PC-3 (cell line): ENCODE measurements at regions not wholly inside any gene's neighbourhood (a gene's known extent, or its start where the extent isn't known, plus 50 kb on each side); places are given as distances from the start of the nearest gene placed in this dataset.

Experiments
- EZH2 ChIP-seq: fragments of 300-600 bp; sonication (generic); IDR thresholded peaks from one replicate; pipeline ENCODE4 v1.6.1; 2017; ENCODE audit warnings: antibody characterized with exemption, mild to moderate bottlenecking, low read length; ENCODE audit not compliant: unreplicated experiment
- TF ChIP-seq, protein P1 (sequence below): fragments of 300-600 bp; sonication (generic); conservative IDR thresholded peaks from 2 replicates; pipeline ENCODE4 v1.5.1; 2017; ENCODE audit warnings: antibody characterized with exemption, low read depth, mild to moderate bottlenecking, low read length

DNA sequence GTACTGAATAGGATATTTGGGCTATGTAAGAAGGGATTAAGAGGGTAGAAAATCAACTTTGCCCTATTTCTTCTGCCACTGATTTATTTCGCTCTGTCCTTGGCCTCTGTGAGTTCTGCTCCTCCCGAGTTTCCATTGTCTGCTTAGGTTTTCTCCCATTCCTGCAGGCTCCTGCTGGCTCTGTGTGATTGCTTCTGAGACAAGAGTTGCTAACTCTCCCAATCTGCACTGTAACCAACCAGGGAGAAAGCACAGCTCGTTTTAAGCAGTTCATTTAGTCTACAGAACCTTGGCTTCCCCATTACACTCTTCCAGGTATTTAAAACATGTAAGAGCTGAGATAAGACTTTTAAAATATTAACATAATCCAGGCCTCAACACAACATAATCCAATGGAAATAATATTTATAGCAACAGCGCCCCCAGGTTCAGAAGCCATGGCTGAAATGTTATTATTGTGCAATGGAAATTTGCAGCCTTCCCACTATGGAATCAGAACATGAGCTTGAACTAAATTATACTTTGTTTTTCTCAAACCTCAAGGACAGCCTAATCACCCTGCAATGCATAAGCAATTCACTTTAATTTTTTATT is 203.5 kb downstream of the ERCC6L2 start:
- TF ChIP-seq, protein P1, sequence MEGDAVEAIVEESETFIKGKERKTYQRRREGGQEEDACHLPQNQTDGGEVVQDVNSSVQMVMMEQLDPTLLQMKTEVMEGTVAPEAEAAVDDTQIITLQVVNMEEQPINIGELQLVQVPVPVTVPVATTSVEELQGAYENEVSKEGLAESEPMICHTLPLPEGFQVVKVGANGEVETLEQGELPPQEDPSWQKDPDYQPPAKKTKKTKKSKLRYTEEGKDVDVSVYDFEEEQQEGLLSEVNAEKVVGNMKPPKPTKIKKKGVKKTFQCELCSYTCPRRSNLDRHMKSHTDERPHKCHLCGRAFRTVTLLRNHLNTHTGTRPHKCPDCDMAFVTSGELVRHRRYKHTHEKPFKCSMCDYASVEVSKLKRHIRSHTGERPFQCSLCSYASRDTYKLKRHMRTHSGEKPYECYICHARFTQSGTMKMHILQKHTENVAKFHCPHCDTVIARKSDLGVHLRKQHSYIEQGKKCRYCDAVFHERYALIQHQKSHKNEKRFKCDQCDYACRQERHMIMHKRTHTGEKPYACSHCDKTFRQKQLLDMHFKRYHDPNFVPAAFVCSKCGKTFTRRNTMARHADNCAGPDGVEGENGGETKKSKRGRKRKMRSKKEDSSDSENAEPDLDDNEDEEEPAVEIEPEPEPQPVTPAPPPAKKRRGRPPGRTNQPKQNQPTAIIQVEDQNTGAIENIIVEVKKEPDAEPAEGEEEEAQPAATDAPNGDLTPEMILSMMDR = peak; percentile 21; the same call in 1 of the 2 replicates
- no peak for TF ChIP-seq EZH2
